ENCODE measurements at regions not wholly inside any gene's neighbourhood (a gene's known extent, or its start where the extent isn't known, plus 50 kb on each side); places are given as distances from the start of the nearest gene placed in this dataset.

DNA sequence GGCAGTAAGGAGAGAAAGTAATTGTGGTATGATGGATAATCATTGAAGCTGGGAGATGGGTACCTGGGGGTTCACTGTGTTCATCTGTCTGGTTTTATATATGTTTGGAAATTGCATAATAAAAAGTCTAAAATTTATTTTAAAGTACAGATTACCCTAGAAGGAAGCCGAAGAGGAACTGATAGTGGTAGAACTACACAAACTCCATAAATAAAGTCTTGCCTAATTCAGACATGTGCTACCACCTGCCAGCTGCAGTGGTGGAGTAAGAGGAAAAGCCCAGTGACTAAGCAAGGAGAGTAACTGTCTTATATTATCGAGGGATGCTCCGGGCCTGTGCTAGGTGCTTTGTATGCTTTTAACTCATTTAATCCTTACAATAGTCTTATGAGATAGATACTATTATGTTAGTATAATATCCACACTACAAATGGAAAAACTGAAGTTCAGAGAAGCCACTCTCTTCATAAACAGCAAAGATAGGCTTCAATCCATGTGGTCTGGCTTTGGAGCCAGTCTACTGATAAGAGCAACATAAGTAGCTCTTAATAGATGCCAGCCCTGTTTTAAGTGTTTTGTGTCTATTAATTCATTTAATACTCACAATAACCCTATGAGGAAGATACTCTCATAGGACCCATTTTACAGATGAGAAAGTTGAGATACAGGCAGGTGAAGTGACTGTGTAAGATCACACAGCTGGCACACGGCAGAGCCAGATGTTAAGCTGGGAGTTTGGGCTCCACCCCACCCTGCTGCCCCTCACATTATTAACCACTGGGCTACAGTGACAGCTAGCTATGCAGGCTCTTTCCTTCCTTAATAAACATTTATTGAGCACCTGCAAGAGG, 56.8 kb upstream of the HNRNPU start:
- no peak for DNase-seq

DNA sequence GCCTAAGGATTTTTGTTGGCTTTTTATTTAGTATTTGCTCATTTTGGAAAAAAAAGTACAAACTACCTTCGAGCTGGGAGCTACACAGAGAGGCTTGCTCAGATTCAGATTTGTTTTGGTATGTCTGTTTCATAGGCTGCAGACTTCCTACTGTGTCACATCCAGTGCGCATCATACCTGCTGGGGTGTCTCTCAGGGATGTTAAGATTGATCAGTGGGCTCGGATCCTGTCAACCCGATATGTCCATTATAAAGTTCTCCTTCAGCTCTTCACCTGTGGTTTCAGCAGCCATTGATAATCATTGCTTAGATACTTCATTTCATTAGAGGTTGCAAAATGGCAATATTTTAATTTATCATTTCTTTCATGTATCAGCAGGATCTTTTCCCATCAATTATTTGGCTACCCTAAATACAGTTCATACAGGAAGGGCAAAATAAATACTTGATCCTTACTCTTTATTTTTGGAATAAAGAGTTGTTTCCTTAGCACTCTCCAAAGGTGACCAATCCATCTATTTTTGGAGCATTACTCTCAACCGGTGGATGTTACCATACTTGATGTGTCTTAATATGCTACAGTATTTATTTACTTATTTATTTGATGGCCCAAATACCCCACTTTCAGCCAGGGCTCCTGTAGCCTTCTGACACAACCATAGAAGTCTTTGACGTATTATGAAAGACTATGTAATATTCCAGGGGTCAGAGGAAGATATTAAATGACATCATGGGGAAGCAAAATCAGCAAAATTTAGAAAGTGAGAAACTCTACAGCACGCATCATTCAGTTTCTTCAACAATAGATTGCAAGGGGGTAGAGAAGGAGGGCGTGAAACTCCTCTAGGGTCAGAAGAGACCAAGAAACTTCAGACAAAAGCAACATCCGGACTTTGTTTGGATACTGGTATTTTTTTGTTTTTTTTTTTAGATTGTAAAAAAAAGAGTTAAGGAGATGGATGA, 55.3 kb upstream of the HNRNPU start:
- no peak for DNase-seq

DNA sequence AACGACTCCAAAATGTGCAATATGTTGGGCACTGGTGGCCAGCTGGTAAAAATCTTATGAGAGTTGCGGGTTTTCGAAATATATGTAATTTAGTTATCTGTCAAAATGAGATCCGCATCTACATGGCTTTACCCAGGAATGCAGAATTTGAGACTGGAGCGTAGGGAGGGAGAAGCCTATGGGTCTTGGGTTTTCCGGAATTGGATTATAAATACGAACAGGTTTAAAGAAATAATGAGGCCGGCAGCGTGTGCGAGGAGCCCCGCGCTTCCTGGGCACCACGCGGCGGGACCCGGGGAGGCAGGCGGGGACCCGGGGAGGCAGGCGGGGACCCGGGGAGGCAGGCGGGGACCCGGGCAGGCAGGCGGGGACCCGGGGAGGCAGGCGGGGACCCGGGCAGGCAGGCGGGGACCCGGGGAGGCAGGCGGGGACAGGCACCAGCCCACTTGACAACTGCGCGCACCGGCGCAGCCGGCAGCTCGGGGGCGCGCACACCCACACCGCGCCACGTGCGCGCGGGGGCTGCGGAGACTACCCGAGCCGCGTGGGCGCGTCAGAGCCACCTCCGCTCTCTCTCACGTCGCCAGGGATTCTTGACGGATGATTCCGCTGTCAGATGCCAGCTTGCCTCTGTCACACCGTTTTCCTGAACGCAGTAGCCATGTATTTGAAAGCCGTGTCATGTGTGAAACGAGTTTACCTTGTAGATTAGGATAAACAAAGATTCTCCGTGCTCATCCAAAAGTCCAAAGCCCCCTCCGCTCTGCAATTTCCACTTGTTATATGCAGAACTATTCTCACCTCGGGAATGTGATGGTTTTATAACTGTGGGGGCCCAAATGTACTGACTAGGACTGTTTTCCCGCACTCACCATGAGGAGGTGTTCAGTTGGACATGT, 54.3 kb upstream of the HNRNPU start:
- peak; percentile 66 for DNase-seq

DNA sequence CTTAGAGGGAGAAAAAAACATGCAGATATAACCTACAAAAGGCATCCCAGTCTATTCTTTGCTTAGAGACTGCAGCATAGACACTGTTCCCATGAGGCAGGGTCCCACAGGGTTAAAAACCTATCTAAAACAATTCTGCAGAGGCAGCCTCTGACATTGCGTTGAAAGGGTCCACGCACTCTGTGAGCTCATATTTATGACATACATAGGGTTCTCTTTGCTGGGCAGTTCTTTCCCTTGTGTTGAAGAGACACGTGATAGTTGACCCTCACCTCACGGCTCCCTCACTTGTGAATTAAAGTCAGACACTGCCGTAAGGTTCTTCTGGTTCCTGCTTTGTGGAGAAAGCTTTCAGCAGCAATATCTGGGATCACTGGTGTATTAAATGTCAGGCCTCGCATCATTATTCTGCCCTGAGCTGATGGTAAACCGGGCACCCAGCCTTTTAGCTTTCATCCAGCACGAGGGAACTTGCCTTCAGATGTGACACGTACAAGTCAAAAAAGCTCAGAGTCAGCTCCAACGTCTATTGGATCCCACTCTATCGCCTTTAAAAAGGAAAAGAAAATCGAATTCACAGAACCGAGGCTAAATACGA, 52.8 kb upstream of the HNRNPU start:
- DNase-seq: no peak

DNA sequence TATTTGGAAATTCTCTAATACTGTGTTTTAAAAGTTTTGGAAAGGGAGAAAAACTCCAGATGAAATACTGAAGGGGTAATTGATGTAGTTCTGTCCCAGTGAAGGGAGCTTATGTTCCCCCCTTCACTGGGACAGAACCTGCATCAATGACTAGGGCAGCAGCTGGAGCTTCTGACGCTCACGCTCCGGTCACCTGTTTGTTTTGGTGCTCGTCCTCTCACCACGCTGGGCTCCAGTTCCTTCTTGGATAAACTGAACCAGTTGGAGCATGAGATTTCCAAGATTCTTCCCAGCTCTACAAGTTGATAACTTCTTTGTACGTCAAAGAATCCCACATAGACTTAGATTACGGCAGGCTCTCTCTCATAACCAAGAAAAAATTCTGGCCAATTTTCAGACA, 51.4 kb upstream of the HNRNPU start:
- no peak for DNase-seq

DNA sequence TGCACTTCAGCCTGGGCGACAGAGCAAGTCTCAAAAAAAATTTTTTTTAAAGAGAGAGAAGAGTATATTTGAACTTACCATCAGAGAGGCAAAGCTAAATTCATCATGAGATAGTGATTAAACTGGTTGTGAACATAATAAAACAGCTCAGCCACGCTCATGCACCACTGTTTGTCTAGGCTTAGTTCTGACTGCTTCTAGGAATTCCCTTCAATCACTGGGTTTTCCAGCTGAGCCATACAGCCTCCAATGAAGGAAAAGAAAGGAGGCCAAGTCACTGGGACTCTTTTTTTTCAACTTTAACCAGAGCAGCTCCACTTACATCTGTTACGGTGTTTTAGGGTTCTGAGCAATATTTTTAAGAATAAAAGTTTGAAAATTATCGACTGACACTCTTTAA, 50.4 kb upstream of the HNRNPU start:
- no peak for DNase-seq
